ENCODE measurements at regions not wholly inside any gene's neighbourhood (a gene's known extent, or its start where the extent isn't known, plus 50 kb on each side); places are given as distances from the start of the nearest gene placed in this dataset.

DNA sequence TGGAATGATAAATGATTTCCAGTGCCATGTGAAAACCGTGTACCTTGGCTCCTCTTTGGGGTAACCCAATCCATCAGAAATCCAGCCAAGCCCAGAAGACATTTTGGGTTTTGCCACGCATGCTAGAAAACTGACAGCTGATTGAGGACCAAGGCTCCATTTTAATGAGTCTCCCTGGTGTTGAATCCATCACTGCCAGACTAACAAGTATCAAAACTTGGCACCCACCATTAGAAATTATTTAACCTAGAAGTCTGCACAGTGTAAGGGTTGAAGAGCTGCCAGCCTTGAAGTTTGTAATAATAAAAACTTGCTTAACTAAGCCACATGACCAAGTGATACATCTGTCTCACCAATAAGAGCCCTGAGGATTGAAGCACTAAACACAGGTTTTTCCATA is 369.9 kb downstream of the DNAH5 start:
- H3K9me3 ChIP-seq (ENCODE audit: control insufficient read depth in 1 of 2, insufficient read depth in 1 of 2, low read depth in 1 of 2, low read length in 2 of 2) = peaks cover 6 to 7% of the 10 kb centered on the region in 2 experiments; a peak in 2 of 4 replicates
- H3K36me3 ChIP-seq (ENCODE audit: control insufficient read depth in 1 of 2, insufficient read depth in 2 of 2, low read length in 2 of 2) = no peaks in the 10 kb centered on the region
- RAD21 ChIA-PET (ENCODE audit: low non-redundant PET in 1 of 2, low total read pairs in 2 of 2, uncharacterized antibody in 2 of 2, unreplicated experiment in 2 of 2) = no interaction called here
- ATAC-seq = no peak
- no peaks in the 10 kb centered on the region for H3K27me3 ChIP-seq (ENCODE audit: insufficient read depth, low read length)
- no peak for DNase-seq (ENCODE audit: low read depth, low spot score)
- BruUV-seq (replicated peaks) = no TSS peak
- H3K4me2 ChIP-seq (ENCODE audit: low read length) = no peak overlapping the region
- no peaks in the 10 kb centered on the region for H3K4me1 ChIP-seq (ENCODE audit: control insufficient read depth in 1 of 2, insufficient read depth in 2 of 2, low read length in 2 of 2)
- no peak overlapping the region for H3K27ac ChIP-seq (ENCODE audit: low read depth, low read length)
- no peak overlapping the region for H2AFZ ChIP-seq (ENCODE audit: low read depth, low read length, poor library complexity, severe bottlenecking)
- no peaks in the 10 kb centered on the region for H4K20me1 ChIP-seq (ENCODE audit: insufficient read depth)
- intact Hi-C loops (cut with micrococcal nuclease) = no loop called here
- no peaks in the 10 kb centered on the region for H3K79me2 ChIP-seq (ENCODE audit: insufficient read depth, low read length)
- no peak overlapping the region for H3K9ac ChIP-seq (ENCODE audit: low read length)
- H3K4me3 ChIP-seq (replicated peaks in 1 of 2; ENCODE audit: low read depth in 1 of 2, low read length in 2 of 2) = no peak overlapping the region
- TF ChIP-seq JUND (IDR thresholded peaks at IDR 0.05) (no peak), EZH2 (IDR thresholded peaks at IDR 0.05) (no peak), EGR1 (IDR thresholded peaks at IDR 0.05; ENCODE audit: low read depth) (no peak), SRF (IDR thresholded peaks at IDR 0.05; ENCODE audit: low read depth) (no peak), FOSL1 (IDR thresholded peaks at IDR 0.05; ENCODE audit: low read depth) (no peak), ZFX (IDR thresholded peaks at IDR 0.05) (no peak), EZH2phosphoT487 (IDR thresholded peaks at IDR 0.05; ENCODE audit: borderline replicate concordance) (no peak), ATF3 (IDR thresholded peaks at IDR 0.05) (no peak), CBX3 (IDR thresholded peaks at IDR 0.05; ENCODE audit: low read depth) (no peak), YY1 (IDR thresholded peaks at IDR 0.05; ENCODE audit: extremely low read depth, insufficient replicate concordance, low read depth, low read length) (no peak), POLR2AphosphoS5 (IDR thresholded peaks at IDR 0.05; ENCODE audit: low read depth, low read length) (no peak), REST (IDR thresholded peaks at IDR 0.05; ENCODE audit: low read depth) (no peak)
- TF ChIP-seq, protein P1, sequence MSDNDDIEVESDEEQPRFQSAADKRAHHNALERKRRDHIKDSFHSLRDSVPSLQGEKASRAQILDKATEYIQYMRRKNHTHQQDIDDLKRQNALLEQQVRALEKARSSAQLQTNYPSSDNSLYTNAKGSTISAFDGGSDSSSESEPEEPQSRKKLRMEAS (IDR thresholded peaks at IDR 0.05) = no peak
- CTCF ChIA-PET = no interaction called here
- no peaks in the 10 kb centered on the region for H3K9me2 ChIP-seq (ENCODE audit: insufficient read depth)
- POLR2A ChIA-PET = no interaction called here

Data from HCT116 (cell line).